Liver (tissue), 3 donors: ENCODE measurements at regions not wholly inside any gene's neighbourhood (a gene's known extent, or its start where the extent isn't known, plus 50 kb on each side); places are given as distances from the start of the nearest gene placed in this dataset.

Source experiments
- CTCF ChIP-seq: fragments of 150-350 bp; IDR thresholded peaks from 2 replicates; pipeline ENCODE4 v1.5.1; 2017; ENCODE audit warnings: improper control_type of control experiment, low read depth, low read length; ENCODE audit not compliant: missing input control
- EGR1 ChIP-seq, 2 donors: IDR thresholded peaks; 2 replicates each; pipeline ENCODE4 v1.6.1; 2016 to 2018; ENCODE audit warnings: antibody characterized with exemption in 2 of 2, low read depth in 2 of 2
- FOXA2 ChIP-seq: IDR thresholded peaks from 2 replicates; pipeline ENCODE4 v1.6.1; 2016; ENCODE audit warnings: antibody characterized with exemption
- TF ChIP-seq, protein P1 (sequence below): IDR thresholded peaks from 2 replicates; pipeline ENCODE4 v1.6.1; 2016; ENCODE audit warnings: antibody characterized with exemption
- donor health status: healthy.
- donor health status: healthy.

DNA sequence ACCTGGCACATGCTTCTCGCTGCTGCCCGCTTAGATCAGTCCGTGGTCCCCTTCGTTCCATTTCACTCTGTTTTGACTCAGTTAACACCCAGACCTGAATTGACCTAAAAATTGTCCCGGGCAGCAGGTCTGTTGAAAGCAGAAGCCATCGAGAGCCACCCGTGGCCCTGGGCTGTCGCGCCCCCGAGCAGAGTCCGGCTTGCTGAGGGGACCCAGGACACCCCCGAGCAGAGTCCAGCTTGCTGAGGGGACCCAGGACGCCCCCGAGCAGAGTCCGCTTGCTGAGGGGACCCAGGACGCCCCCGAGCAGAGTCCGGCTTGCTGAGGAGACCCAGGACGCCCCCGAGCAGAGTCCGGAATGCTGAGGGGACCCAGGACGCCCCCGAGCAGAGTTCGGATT lies 50.2 kb upstream of the GALNT9 start:
- TF ChIP-seq CTCF (no peak), FOXA2 (no peak), EGR1 (IDR thresholded peaks at IDR 0.05; ENCODE audit: low read depth in 2 of 2) (no peak)
- TF ChIP-seq, protein P1, sequence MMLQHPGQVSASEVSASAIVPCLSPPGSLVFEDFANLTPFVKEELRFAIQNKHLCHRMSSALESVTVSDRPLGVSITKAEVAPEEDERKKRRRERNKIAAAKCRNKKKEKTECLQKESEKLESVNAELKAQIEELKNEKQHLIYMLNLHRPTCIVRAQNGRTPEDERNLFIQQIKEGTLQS, result no peak
